Panc1 (cell line): ENCODE measurements at regions not wholly inside any gene's neighbourhood (a gene's known extent, or its start where the extent isn't known, plus 50 kb on each side); places are given as distances from the start of the nearest gene placed in this dataset.

Experiments used
- ATAC-seq: fragments of 200-7000 bp; cut with Tn5 transposase; 2 replicates; pipeline ENCODE4 v1.9.1; 2020; ENCODE audit warnings: mild to moderate bottlenecking, moderate library complexity
- BruUV-seq: library from RNA; stranded (reverse); fragments of 400-500 nt; replicated peaks from 2 replicates; lab custom pipeline; 2021; lab: Mats Ljungman, UMichigan
- CTCF ChIA-PET: fragments of 300-600 bp; sonication (Branson Sonifier 250); formaldehyde crosslinking; loops from one replicate; lab custom pipeline; 2022; ENCODE audit warnings: antibody characterized with exemption; lab: Charles Lee
- POLR2A ChIA-PET: fragments of 300-600 bp; sonication (Branson Sonifier 250); formaldehyde crosslinking; loops from one replicate; lab custom pipeline; 2022; ENCODE audit warnings: antibody characterized with exemption; lab: Charles Lee
- DNase-seq: peaks from one replicate; pipeline ENCODE4 v3.0.0-alpha.2; 2010; ENCODE audit warnings: low read depth, low spot score
- H3K27ac ChIP-seq: 2 replicates; pipeline ENCODE4 v1.5.1; 2011; ENCODE audit warnings: mild to moderate bottlenecking, low read length, inconsistent platforms
- H3K27me3 ChIP-seq: fragments of 200-500 bp; sonication (Bioruptor generic); 2 replicates; pipeline ENCODE4 v1.6.0; 2014; ENCODE audit warnings: low read length, inconsistent platforms; ENCODE audit not compliant: control insufficient read depth, insufficient read depth
- H3K36me3 ChIP-seq: fragments of 200-500 bp; sonication (Bioruptor generic); 2 replicates; pipeline ENCODE4 v1.5.1; 2014; ENCODE audit warnings: inconsistent platforms, mild to moderate bottlenecking, low read length, moderate library complexity; ENCODE audit not compliant: control insufficient read depth, insufficient read depth
- H3K4me1 ChIP-seq: 2 replicates; pipeline ENCODE4 v1.5.1; 2011; ENCODE audit warnings: inconsistent platforms, mild to moderate bottlenecking, low read length, moderate library complexity; ENCODE audit not compliant: control insufficient read depth, insufficient read depth
- H3K4me3 ChIP-seq, 2 experiments: 2 replicates each; pipeline ENCODE4 v1.5.1; 2011 to 2012; ENCODE audit warnings: low read depth in 2 of 2, low read length in 2 of 2, mild to moderate bottlenecking in 2 of 2, inconsistent platforms in 1 of 2, moderate library complexity in 1 of 2
- H3K9me3 ChIP-seq: fragments of 200-500 bp; sonication (Bioruptor generic); 2 replicates; pipeline ENCODE4 v1.5.1; 2014; ENCODE audit warnings: low read depth, mild to moderate bottlenecking, inconsistent platforms, low read length, moderate library complexity; ENCODE audit not compliant: control insufficient read depth, insufficient read depth
- POLR2AphosphoS5 ChIP-seq: IDR thresholded peaks from 2 replicates; pipeline ENCODE4 v1.6.1; 2012; ENCODE audit warnings: mild to moderate bottlenecking, low read depth, low read length, moderate library complexity
- SIN3A ChIP-seq: IDR thresholded peaks from 2 replicates; pipeline ENCODE4 v1.6.1; 2012; ENCODE audit warnings: low read depth, mild to moderate bottlenecking, low read length, moderate library complexity, borderline replicate concordance; ENCODE audit not compliant: insufficient read depth
- TCF7L2 ChIP-seq: IDR thresholded peaks from 2 replicates; pipeline ENCODE4 v1.6.1; 2011; ENCODE audit warnings: mild to moderate bottlenecking, low read depth, low read length, inconsistent platforms
- in situ Hi-C: cut with HindIII; loops from 2 replicates; pipeline ENCODE4 v1.10.0; 2016; ENCODE audit warnings: low sequenced_read_pairs, low pct_unique_long_range_greater_than_20kb
- intact Hi-C: fragments of 100-400 bp; cut with micrococcal nuclease; formaldehyde crosslinking; loops from one replicate; pipeline ENCODE4 v1.10.0; 2022; ENCODE audit not compliant: unreplicated experiment
- TF ChIP-seq, protein P1 (sequence below): fragments of 450-650 bp; IDR thresholded peaks from 2 replicates; pipeline ENCODE4 v1.5.1; 2017; ENCODE audit warnings: mild to moderate bottlenecking
- TF ChIP-seq, protein P2 (sequence below), 2 experiments: IDR thresholded peaks; 2 replicates each; pipeline ENCODE4 v1.6.1; 2011 to 2012; ENCODE audit warnings: low read depth in 2 of 2, control low read depth in 1 of 2, low read length in 1 of 2, mild to moderate bottlenecking in 1 of 2, moderate library complexity in 1 of 2; ENCODE audit not compliant: insufficient read depth in 1 of 2

DNA sequence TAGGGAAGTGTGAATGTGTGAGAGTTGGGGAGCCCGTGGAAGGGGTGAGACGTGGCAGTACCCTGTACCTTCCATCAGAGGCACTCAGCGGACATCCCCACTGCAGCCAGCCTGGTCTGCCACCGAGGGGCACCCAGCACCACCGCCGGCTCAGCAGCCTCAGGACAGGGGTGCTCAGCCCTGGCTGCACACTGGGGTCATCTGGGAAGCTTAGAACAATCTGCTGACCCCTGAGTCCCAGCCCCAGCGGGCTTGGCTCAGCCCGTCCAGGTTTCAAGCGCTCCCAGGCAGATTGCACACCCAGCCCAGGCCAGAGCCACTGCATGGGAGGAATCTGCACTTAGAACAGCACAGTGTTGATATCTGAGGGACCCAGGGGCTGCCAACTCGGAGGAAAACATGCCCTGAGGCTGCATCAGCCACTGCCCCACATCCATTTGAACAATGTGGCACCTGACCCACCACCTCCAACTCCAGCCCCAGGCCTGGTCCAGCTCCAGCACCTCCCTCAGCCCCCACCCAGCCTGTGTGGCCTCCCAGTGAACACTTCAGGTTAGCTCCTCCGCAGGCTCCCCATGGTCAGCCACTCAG is 147.1 kb upstream of the OTOS start:
- ATAC-seq (peak; percentile 65), DNase-seq (no peak)
- BruUV-seq: no TSS peak
- H3K27ac ChIP-seq: no peak overlapping the region
- in situ Hi-C loops: no loop called here
- TF ChIP-seq, protein P1, sequence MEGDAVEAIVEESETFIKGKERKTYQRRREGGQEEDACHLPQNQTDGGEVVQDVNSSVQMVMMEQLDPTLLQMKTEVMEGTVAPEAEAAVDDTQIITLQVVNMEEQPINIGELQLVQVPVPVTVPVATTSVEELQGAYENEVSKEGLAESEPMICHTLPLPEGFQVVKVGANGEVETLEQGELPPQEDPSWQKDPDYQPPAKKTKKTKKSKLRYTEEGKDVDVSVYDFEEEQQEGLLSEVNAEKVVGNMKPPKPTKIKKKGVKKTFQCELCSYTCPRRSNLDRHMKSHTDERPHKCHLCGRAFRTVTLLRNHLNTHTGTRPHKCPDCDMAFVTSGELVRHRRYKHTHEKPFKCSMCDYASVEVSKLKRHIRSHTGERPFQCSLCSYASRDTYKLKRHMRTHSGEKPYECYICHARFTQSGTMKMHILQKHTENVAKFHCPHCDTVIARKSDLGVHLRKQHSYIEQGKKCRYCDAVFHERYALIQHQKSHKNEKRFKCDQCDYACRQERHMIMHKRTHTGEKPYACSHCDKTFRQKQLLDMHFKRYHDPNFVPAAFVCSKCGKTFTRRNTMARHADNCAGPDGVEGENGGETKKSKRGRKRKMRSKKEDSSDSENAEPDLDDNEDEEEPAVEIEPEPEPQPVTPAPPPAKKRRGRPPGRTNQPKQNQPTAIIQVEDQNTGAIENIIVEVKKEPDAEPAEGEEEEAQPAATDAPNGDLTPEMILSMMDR: no peak
- TF ChIP-seq TCF7L2 (no peak), POLR2AphosphoS5 (no peak), SIN3A (no peak)
- TF ChIP-seq, protein P2, sequence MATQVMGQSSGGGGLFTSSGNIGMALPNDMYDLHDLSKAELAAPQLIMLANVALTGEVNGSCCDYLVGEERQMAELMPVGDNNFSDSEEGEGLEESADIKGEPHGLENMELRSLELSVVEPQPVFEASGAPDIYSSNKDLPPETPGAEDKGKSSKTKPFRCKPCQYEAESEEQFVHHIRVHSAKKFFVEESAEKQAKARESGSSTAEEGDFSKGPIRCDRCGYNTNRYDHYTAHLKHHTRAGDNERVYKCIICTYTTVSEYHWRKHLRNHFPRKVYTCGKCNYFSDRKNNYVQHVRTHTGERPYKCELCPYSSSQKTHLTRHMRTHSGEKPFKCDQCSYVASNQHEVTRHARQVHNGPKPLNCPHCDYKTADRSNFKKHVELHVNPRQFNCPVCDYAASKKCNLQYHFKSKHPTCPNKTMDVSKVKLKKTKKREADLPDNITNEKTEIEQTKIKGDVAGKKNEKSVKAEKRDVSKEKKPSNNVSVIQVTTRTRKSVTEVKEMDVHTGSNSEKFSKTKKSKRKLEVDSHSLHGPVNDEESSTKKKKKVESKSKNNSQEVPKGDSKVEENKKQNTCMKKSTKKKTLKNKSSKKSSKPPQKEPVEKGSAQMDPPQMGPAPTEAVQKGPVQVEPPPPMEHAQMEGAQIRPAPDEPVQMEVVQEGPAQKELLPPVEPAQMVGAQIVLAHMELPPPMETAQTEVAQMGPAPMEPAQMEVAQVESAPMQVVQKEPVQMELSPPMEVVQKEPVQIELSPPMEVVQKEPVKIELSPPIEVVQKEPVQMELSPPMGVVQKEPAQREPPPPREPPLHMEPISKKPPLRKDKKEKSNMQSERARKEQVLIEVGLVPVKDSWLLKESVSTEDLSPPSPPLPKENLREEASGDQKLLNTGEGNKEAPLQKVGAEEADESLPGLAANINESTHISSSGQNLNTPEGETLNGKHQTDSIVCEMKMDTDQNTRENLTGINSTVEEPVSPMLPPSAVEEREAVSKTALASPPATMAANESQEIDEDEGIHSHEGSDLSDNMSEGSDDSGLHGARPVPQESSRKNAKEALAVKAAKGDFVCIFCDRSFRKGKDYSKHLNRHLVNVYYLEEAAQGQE (IDR thresholded peaks at IDR 0.05; ENCODE audit: insufficient read depth in 1 of 2, low read depth in 2 of 2, low read length in 1 of 2): no peak
- intact Hi-C loops: no loop called here
- H3K27me3 ChIP-seq: no peaks in the 10 kb centered on the region
- no peaks in the 10 kb centered on the region for H3K9me3 ChIP-seq
- no peak overlapping the region for H3K4me3 ChIP-seq
- H3K4me1 ChIP-seq: no peaks in the 10 kb centered on the region
- ChIA-PET POLR2A (interaction anchor here (0.7 kb wide), 1 partner anchor 54 kb away, joined by 4 read pairs; no protein-coding TSS in a partner anchor), CTCF (no interaction called here)
- H3K36me3 ChIP-seq: no peaks in the 10 kb centered on the region

DNA sequence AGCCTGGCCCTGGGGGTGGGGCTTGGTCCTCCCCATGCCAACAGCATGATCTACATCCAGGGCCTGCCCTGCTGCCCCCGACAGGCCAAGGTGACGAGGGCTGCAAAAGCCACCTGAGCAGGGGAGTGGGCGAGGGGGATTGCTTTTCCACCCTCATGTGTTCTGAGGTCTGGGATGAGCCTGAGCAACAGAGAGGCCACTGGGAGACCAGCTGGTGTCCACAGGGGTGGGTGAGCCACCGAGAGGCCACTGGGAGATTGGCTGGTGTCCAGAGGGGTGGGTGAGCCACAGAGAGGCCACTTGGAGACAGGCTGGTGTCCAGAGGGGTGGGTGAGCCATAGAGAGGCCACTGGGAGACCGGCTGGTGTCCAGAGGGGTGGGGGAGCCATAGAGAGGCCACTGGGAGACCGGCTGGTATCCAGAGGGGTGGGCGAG is 147.4 kb upstream of the GPC1 start:
- no peak for DNase-seq
- ChIA-PET CTCF (no interaction called here), POLR2A (interaction anchor here (0.7 kb wide), 1 partner anchor 54 kb away, joined by 4 read pairs; no protein-coding TSS in a partner anchor)
- Histone ChIP-seq H3K27ac (no peak overlapping the region), H3K9me3 (no peaks in the 10 kb centered on the region), H3K36me3 (no peaks in the 10 kb centered on the region), H3K4me1 (no peaks in the 10 kb centered on the region), H3K4me3 (no peak overlapping the region), H3K27me3 (no peaks in the 10 kb centered on the region)
- no peak for TF ChIP-seq POLR2AphosphoS5
- TF ChIP-seq, protein P2 (IDR thresholded peaks at IDR 0.05; ENCODE audit: insufficient read depth in 1 of 2, low read depth in 2 of 2, low read length in 1 of 2): no peak
- TF ChIP-seq SIN3A: no peak
- in situ Hi-C loops: no loop called here
- BruUV-seq: no TSS peak
- ATAC-seq: no peak
- intact Hi-C loops: no loop called here
